C4-2B (cell line): ENCODE measurements at regions not wholly inside any gene's neighbourhood (a gene's known extent, or its start where the extent isn't known, plus 50 kb on each side); places are given as distances from the start of the nearest gene placed in this dataset.
"Not testable (repeated sequence)": the region's sequence is repeated elsewhere in the genome, so short reads cannot be mapped to it uniquely, and the experiment has no call there.

Experiments
- H3K27ac ChIP-seq: fragments of 450-650 bp; 2 replicates; pipeline ENCODE4 v1.5.1; 2017
- CTCF ChIP-seq: fragments of 450-650 bp; conservative IDR thresholded peaks from 2 replicates; pipeline ENCODE4 v1.5.1; 2017; ENCODE audit warnings: mild to moderate bottlenecking
- ZFX ChIP-seq: fragments of 450-650 bp; IDR thresholded peaks from 2 replicates; pipeline ENCODE4 v1.6.1; 2017

GRCh38 chr9:23006127-23006526 lies 559.5 kb downstream of the DMRTA1 start:
- no peak for TF ChIP-seq CTCF
- TF ChIP-seq ZFX, result no peak
- H3K27ac ChIP-seq, result no peak overlapping the region

- TF ChIP-seq CTCF (no peak), ZFX (no peak)
- no peak overlapping the region for H3K27ac ChIP-seq
Measured at GRCh38 chr9:23011669-23012068, 565.0 kb downstream of the DMRTA1 start.

GRCh38 chr9:23015557-23015956 lies 568.9 kb downstream of the DMRTA1 start:
- TF ChIP-seq ZFX (no peak), CTCF (no peak)
- H3K27ac ChIP-seq, result no peak overlapping the region

- no peak overlapping the region for H3K27ac ChIP-seq
- TF ChIP-seq CTCF, result no peak
Measured at GRCh38 chr9:23036416-23036815, 589.8 kb downstream of the DMRTA1 start.

- TF ChIP-seq CTCF (no peak), ZFX (no peak)
- H3K27ac ChIP-seq, result no peak overlapping the region
Measured at GRCh38 chr9:23039402-23039801, 592.8 kb downstream of the DMRTA1 start.

GRCh38 chr9:23041466-23041865 lies 594.8 kb downstream of the DMRTA1 start:
- no peak for TF ChIP-seq CTCF
- no peak for TF ChIP-seq ZFX

GRCh38 chr9:23044549-23044948 lies 597.9 kb downstream of the DMRTA1 start:
- H3K27ac ChIP-seq, result no peak overlapping the region
- no peak for TF ChIP-seq CTCF

More at GRCh38 chr9:23041466-23041865, 594.8 kb downstream of the DMRTA1 start:
- no peak overlapping the region for H3K27ac ChIP-seq

GRCh38 chr9:23046026-23046425 lies 599.4 kb downstream of the DMRTA1 start:
- not testable (repeated sequence) for H3K27ac ChIP-seq
